Astrocyte of the hippocampus (primary cell): ENCODE measurements at regions not wholly inside any gene's neighbourhood (a gene's known extent, or its start where the extent isn't known, plus 50 kb on each side); places are given as distances from the start of the nearest gene placed in this dataset.
A peak's percentile ranks its signal among the peaks of the same experiment; 100 is the strongest.

Experiments
- DNase-seq: peaks from one replicate; pipeline ENCODE4 v3.0.0; 2011; ENCODE audit warnings: low read depth, low spot score

GRCh38 chr14:89629383-89629782, 212.3 kb upstream of the FOXN3 start:
- DNase-seq: no peak

- no peak for DNase-seq
Measured at GRCh38 chr14:89628521-89628920, 211.5 kb upstream of the FOXN3 start.

- DNase-seq: no peak
Measured at GRCh38 chr14:89626233-89626806, 209.3 kb upstream of the FOXN3 start.

DNA sequence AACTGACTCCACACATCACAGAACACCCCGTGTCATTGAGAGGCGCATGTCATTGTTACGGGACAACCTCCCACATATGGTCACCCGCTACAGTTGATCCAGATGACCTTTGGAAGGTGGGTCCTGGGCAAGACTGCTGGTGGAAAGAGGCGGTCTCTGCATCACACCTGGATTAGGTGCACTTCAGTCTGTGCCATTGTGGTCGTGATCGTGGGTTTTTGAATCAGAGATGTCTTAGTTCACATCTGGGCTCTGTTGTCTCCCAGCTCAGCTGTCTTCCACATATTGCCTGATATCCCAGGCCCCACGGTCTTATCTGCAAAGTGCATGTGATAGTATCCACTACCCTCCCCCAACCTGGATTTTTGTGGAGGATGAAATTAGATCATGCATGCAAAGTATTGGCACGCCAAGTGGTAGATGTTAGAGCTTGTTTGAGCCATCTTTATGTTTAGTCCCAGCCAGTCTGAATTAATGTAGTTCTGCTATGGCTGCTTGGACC, 208.7 kb upstream of the FOXN3 start:
- no peak for DNase-seq

DNA sequence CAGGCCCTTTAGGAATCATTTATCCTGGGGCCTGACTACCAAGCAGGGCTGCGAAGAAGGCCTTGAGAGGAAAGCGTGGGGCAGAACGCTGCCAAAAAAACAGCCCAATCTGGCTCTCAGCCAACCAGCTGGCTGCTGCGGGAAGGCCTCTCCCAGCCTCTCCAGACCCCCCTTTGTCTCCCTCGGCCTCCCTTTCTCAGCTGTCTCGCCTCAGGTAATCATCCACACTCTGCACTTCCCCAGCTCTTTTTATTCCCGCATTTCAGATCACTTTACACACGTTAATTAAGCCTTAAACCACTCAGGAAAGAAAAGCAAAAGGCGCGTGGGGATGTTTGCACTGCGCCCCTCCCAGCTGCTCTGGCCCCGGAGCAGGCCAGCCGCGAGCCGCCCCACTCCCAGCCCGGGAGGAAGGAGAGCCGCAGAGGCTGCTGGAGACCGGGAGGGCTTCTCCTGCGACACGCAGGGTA, 208.2 kb upstream of the FOXN3 start:
- peak; percentile 67 for DNase-seq

DNA sequence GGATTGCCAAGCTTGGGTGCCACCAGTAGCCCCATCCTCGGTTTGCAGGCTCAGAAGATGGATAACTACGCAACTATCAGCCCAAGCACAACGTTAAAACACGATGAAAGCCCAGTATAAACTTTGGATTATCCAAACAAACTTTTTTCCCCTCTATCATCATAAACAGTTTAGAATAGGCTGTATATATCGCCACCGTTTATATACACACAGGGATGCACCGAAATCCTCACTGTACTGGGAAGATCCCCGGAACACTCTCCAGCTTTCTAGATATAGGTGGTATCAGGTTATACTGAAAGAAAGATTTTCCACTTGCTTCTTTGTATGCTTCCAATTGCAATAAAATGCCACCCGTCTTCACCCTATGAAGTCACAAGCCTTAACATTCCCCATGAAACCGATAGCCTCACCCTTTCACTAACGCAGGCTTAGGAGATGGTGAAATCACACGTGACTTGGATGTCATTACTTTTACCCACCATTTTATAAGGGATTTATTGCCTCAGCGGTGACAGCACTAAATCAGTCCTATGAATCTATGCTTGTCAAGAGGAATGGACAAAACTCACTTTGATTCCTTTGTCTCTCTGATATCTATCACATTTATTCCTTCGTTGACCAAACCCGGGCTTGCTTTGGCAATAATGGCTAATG, 207.6 kb upstream of the FOXN3 start:
- DNase-seq: no peak

- DNase-seq: no peak
Measured at GRCh38 chr14:89621791-89622638, 205.0 kb upstream of the FOXN3 start.

- DNase-seq: no peak
Measured at GRCh38 chr14:89621009-89621421, 204.0 kb upstream of the FOXN3 start.

DNA sequence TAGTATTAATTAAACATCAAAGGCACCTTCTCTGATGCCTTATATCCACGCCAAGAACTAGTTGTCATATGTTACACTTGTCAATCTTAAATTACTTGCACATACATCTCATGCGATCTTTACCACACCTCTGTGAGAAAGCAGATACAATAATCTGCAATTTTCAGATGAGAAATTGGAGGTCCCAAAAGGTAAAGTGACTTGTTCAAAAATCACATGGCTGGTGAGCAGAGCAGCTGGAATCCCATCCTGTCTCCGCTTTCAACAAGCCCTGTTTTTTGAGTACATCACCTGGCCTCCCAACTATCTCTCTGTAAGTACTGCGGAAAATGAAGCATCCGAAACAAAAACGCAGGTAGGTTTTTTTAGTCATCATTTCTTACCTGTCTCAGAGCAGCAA, 203.4 kb upstream of the FOXN3 start:
- no peak for DNase-seq

GRCh38 chr14:89619596-89619995, 202.6 kb upstream of the FOXN3 start:
- DNase-seq: no peak

DNA sequence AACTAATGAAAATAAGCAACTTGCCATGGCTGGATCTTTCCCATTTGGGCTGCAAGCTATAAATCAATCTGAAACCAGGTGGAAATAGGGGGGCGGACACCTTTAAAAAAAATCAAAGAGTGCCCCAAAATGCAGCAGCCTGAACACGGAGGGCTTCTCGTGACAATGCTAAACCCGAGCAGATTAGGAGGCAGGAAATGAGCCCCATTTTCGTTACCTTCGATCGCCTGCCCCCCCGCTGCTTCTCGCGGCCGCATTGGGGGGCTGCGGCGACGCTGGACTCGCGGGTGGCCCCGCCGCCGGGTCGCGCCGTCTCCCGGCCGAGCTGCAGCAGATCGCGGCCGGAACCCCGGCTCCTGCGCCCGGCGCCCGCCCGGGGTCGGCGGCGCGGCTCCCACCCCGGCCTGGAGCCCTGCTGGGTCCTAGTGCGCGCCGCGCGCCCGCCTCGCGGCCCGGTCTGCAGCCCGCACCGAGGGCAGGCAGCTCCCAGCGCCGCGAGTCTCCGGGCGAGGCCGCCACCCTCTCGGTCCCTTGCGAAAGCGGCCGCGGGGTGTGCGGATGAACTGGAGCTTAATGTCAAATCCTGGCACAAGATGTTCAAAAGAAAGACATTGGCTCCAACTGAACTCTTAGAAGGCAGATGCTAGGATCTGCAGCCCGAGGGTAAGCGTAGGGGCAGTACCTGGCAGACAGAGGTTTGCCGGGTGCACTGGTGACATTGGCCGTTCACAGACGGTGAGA, 201.9 kb upstream of the FOXN3 start:
- peak; percentile 91 for DNase-seq

DNA sequence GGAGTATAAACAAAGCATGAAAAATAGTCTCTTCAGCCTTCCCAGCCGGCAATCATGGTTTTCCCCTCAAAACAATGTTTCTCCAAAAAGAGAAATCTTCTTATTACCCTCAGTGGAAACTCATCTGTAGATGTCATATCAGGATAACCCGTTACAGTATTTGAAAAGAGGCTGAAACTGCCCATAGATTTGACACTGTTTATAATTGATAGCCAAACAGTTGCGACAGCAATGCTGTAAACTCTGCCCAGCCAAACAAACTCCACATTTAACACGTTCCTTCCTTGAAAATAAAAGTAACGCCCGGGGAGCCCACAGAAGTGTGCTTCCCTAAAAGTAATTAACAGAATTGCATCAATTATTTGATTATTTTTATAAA, 201.3 kb upstream of the FOXN3 start:
- DNase-seq: no peak

GRCh38 chr14:89617481-89618329, 200.7 kb upstream of the FOXN3 start:
- peak; percentile 69 for DNase-seq

DNA sequence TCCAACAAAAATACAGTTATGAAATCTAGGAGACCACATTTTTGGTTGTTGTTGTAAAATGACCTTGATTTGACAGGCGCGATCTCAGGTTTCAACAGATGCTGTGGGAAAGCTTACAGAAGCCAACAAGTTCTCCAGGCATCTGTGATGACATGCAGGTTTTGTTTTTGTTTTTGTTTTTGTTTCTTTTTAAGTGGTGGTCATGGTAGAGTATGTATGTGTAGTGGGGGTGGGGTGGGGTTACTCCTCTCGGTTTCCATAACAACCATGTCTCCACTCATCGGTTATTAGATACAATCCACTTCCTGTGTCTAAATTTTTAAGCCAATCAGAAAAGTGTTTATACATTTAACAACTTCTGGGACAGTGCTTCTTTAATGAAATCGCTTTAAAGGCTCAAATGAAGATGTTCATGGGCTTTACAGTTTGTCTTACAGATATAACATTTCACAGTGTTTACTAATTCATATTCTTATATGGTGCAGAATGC, 199.9 kb upstream of the FOXN3 start:
- no peak for DNase-seq

DNA sequence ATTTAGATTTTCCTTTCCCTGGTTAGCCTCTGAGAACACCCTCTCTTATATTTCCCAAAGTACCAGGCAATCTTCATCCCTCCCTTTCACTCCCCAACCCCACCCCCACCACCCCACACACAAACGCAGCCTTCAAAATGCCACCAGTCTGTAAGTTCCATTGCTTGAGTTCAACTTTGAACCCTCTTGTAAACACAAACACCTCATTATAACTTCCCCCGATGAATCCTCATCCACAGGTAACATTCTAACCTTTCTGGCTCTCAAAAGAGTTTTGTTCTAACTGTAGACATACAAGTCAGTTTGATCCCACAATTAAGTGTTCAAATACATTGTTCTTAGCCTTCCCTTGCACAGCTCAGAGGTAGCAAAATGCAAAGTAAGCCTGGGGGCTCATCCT, 199.4 kb upstream of the FOXN3 start:
- DNase-seq: no peak

DNA sequence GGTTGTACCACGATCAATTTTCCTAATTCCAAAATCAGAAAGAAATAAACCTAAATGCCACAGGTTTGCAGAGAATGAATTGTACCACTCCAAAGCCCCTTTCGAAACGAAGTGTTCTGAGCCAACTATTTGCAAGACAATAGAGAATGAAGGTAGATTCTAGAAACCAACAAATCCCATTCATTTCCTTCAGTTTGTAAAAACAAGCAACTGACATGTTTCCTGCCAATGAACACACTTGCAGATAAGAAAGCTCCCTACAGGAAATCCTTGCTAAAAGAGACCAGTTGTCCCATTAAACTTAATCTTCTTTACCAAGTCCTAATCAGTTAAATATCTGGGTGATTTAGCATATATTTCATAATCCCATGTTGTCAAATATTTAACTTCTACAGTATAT, 198.4 kb upstream of the FOXN3 start:
- peak; percentile 50 for DNase-seq

GRCh38 chr14:89614009-89614691, 197.1 kb upstream of the FOXN3 start:
- DNase-seq: no peak

GRCh38 chr14:89613260-89614008, 196.4 kb upstream of the FOXN3 start:
- no peak for DNase-seq

DNA sequence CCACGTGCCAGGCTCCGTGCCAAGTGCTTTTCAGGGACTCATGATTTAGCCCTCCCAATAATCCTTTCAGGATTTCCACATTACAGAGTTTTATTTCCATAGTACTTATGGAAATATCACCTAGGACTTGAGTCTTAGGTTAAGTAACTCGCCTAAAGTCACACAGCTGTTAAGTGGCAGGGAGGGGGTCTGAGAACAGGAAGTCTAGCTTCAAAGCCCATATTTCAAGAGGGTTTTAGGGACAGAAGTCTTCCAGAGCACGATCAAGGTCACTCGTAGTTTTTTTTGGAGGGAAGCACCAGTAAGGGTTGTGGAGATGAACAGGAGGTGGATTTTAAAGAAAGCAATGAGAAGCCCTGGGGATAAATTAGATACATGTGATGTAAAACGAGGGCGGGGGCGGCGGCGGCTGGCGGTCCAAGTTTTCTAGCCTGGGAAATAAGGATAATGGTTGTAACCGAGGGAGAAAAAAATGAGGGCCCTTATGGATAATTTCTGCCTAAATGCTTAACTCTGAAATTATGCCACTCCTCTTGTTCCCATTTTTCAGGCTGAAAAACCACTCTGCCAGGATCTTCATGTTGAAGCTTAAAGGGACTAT, 192.6 kb upstream of the FOXN3 start:
- no peak for DNase-seq
